DOHH2 (cell line): ENCODE measurements at regions not wholly inside any gene's neighbourhood (a gene's known extent, or its start where the extent isn't known, plus 50 kb on each side); places are given as distances from the start of the nearest gene placed in this dataset.

Experiments
- H3F3A ChIP-seq: fragments of 200-600 bp; sonication (generic), shearing (Covaris generic); 2 replicates; pipeline ENCODE4 v1.6.0; 2016; ENCODE audit warnings: antibody characterized with exemption, mild to moderate bottlenecking; ENCODE audit not compliant: control insufficient read depth, insufficient read depth
- H3K27ac ChIP-seq: fragments of 200-600 bp; sonication (generic); 2 replicates; pipeline ENCODE4 v1.5.1; 2014; ENCODE audit warnings: low read depth, mild to moderate bottlenecking, low read length, moderate library complexity
- H3K27me3 ChIP-seq: fragments of 200-600 bp; sonication (generic); 2 replicates; pipeline ENCODE4 v1.6.1; 2014; ENCODE audit warnings: mild to moderate bottlenecking, low read length, mixed read lengths; ENCODE audit not compliant: control insufficient read depth
- H3K36me3 ChIP-seq: fragments of 200-600 bp; sonication (generic); 2 replicates; pipeline ENCODE4 v1.6.1; 2014; ENCODE audit warnings: mild to moderate bottlenecking, low read length, moderate library complexity, mixed read lengths; ENCODE audit not compliant: control insufficient read depth
- H3K4me1 ChIP-seq: fragments of 200-600 bp; sonication (generic); 2 replicates; pipeline ENCODE4 v1.6.1; 2014; ENCODE audit warnings: mild to moderate bottlenecking, low read length, mixed read lengths; ENCODE audit not compliant: control insufficient read depth
- H3K4me2 ChIP-seq: fragments of 200-600 bp; sonication (generic); 2 replicates; pipeline ENCODE4 v1.6.0; 2014; ENCODE audit warnings: mild to moderate bottlenecking, low read length, moderate library complexity
- H3K4me3 ChIP-seq: fragments of 200-600 bp; sonication (generic); 2 replicates; pipeline ENCODE4 v1.5.1; 2014; ENCODE audit warnings: mild to moderate bottlenecking, low read length, mixed read lengths
- H3K79me2 ChIP-seq: fragments of 200-600 bp; sonication (generic); 2 replicates; pipeline ENCODE4 v1.6.1; 2014; ENCODE audit warnings: mild to moderate bottlenecking, low read length, mixed read lengths; ENCODE audit not compliant: control insufficient read depth
- H3K9me2 ChIP-seq: fragments of 200-600 bp; sonication (generic); replicated peaks from 2 replicates; pipeline ENCODE4 v1.6.1; 2014; ENCODE audit warnings: mild to moderate bottlenecking, low read length, mixed read lengths; ENCODE audit not compliant: control insufficient read depth
- H3K9me3 ChIP-seq: fragments of 200-600 bp; sonication (generic); 2 replicates; pipeline ENCODE4 v1.6.1; 2014; ENCODE audit warnings: antibody characterized with exemption, low read length, mixed read lengths; ENCODE audit not compliant: control insufficient read depth, insufficient read depth
- H4K20me1 ChIP-seq: fragments of 200-600 bp; sonication (generic); 2 replicates; pipeline ENCODE4 v1.6.0; 2014; ENCODE audit warnings: low read depth, mild to moderate bottlenecking, antibody characterized with exemption, low read length, moderate library complexity; ENCODE audit not compliant: control insufficient read depth, insufficient read depth
- EZH2phosphoT487 ChIP-seq: fragments of 200-600 bp; sonication (generic); IDR thresholded peaks from 2 replicates; pipeline ENCODE4 v1.6.1; 2017; ENCODE audit warnings: borderline replicate concordance, mild to moderate bottlenecking, antibody characterized with exemption, low read length, moderate library complexity, mixed read lengths
- TF ChIP-seq, protein P1 (sequence below): fragments of 200-600 bp; sonication (generic); IDR thresholded peaks from one replicate; pipeline ENCODE4 v1.5.1; 2014; ENCODE audit warnings: antibody characterized with exemption, mild to moderate bottlenecking, low read depth, low read length; ENCODE audit not compliant: poor library complexity, severe bottlenecking

DNA sequence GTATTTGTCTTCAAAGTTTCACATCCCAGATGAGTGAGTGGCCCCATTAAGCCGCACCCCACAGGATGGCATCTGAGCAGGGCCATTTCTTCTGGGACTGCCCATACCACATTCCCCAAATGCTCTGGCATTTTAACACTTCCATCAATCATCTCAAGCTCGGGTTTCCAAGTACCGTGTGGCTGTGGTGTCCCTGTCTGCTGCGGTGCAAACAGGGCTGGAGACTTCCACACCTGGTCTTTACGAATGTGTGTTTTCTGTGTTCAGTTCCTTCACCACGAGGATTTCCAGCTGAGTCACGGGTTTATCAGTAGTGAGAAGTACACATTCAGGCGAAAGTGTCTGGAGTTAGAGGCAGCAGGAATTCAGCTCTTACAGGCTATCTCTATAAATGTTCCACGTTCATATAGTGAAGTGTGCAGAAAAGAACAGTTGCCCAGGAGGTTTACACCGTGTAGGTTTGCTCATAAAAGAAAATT lies 195.2 kb downstream of the RHOU start:
- Histone ChIP-seq H3K79me2 (no peaks in the 10 kb centered on the region), H3K9me2 (no peaks in the 10 kb centered on the region), H3F3A (no peaks in the 10 kb centered on the region), H3K9me3 (no peaks in the 10 kb centered on the region), H3K36me3 (no peaks in the 10 kb centered on the region), H3K27me3 (peaks cover 4% of the 10 kb centered on the region; the same call in 1 of the 2 replicates), H3K27ac (no peak overlapping the region), H3K4me3 (no peak overlapping the region), H3K4me2 (no peak overlapping the region), H3K4me1 (no peaks in the 10 kb centered on the region), H4K20me1 (no peaks in the 10 kb centered on the region)
- TF ChIP-seq, protein P1, sequence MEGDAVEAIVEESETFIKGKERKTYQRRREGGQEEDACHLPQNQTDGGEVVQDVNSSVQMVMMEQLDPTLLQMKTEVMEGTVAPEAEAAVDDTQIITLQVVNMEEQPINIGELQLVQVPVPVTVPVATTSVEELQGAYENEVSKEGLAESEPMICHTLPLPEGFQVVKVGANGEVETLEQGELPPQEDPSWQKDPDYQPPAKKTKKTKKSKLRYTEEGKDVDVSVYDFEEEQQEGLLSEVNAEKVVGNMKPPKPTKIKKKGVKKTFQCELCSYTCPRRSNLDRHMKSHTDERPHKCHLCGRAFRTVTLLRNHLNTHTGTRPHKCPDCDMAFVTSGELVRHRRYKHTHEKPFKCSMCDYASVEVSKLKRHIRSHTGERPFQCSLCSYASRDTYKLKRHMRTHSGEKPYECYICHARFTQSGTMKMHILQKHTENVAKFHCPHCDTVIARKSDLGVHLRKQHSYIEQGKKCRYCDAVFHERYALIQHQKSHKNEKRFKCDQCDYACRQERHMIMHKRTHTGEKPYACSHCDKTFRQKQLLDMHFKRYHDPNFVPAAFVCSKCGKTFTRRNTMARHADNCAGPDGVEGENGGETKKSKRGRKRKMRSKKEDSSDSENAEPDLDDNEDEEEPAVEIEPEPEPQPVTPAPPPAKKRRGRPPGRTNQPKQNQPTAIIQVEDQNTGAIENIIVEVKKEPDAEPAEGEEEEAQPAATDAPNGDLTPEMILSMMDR: no peak
- no peak for TF ChIP-seq EZH2phosphoT487

DNA sequence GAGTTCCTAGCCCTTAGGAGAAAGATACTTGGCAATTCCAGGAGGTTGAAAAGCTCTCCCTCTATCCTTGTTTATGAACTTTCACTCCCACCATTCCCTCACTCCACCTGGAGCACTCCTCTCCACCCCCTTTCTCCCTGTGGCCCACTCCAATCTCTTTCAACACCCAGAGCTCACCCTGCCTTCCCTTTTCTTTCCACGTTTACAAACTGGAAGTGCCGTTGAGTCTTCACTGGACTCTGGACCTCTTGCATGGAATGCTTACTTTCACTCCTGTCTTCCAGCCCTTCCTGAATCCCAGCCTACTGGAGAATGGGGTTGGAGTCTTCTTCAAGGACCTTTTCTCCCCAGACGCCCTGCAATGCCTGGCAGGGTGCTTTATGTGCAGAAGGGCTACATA lies 198.5 kb downstream of the RHOU start:
- H3K27ac ChIP-seq: no peak overlapping the region
- no peak for TF ChIP-seq EZH2phosphoT487
- TF ChIP-seq, protein P1: no peak
- no peaks in the 10 kb centered on the region for H3K9me2 ChIP-seq
- no peaks in the 10 kb centered on the region for H3K36me3 ChIP-seq
- peaks cover 4% of the 10 kb centered on the region; the same call in 1 of the 2 replicates for H3K27me3 ChIP-seq
- no peaks in the 10 kb centered on the region for H3K9me3 ChIP-seq
- no peaks in the 10 kb centered on the region for H3K79me2 ChIP-seq
- no peaks in the 10 kb centered on the region for H3F3A ChIP-seq
- no peak overlapping the region for H3K4me3 ChIP-seq
- no peaks in the 10 kb centered on the region for H4K20me1 ChIP-seq
- H3K4me2 ChIP-seq: no peak overlapping the region
- no peaks in the 10 kb centered on the region for H3K4me1 ChIP-seq

DNA sequence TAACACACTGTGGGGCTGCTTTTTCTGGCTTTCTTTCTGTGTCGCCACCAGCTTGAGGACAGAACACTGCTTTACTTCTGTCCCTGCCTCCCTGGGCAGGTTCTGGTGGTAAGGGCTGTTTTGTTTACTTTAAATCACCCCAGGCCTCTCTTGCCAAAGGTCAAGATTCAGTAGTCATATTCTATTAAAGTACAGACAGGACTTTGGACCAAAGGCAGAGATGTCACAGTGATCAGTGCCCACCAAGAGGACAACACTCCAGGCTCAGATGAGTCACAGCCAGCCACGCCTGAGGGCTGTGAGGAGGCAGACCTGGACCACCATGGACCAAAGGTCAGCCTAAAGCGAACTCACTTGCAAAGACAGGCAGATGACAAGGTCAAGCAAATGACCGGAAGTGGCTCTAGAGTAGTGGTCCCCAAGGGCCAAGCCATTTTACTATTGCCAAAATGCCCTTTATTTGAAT lies 200.0 kb downstream of the RHOU start:
- H3K27me3 ChIP-seq: peaks cover 4% of the 10 kb centered on the region; the same call in 1 of the 2 replicates
- H3K4me2 ChIP-seq: no peak overlapping the region
- no peaks in the 10 kb centered on the region for H4K20me1 ChIP-seq
- H3K9me2 ChIP-seq: no peaks in the 10 kb centered on the region
- H3K27ac ChIP-seq: no peak overlapping the region
- H3K4me1 ChIP-seq: no peaks in the 10 kb centered on the region
- no peak overlapping the region for H3K4me3 ChIP-seq
- H3F3A ChIP-seq: no peaks in the 10 kb centered on the region
- no peaks in the 10 kb centered on the region for H3K9me3 ChIP-seq
- TF ChIP-seq, protein P1: no peak
- H3K36me3 ChIP-seq: no peaks in the 10 kb centered on the region
- H3K79me2 ChIP-seq: no peaks in the 10 kb centered on the region
